ENCODE measurements at regions not wholly inside any gene's neighbourhood (a gene's known extent, or its start where the extent isn't known, plus 50 kb on each side); places are given as distances from the start of the nearest gene placed in this dataset.

- Mint-ChIP-seq H3K27ac (no peak overlapping the region), H3K4me1 (peaks cover 5% of the 10 kb centered on the region), H3K4me3 (no peak overlapping the region), H3K27me3 (ENCODE audit: low read depth) (no peaks in the 10 kb centered on the region; the same call in 1 of the 2 replicates), H3K9me3 (no peaks in the 10 kb centered on the region), H3K36me3 (no peaks in the 10 kb centered on the region)
- ChIA-PET CTCF (no interaction called here), POLR2A (no interaction called here)
- DNase-seq (ENCODE audit: low spot score) (no peak), ATAC-seq (peak; percentile 19; the same call in 1 of the 2 replicates)
- TF ChIP-seq ZNF396 (CRISPR knock-in tag; IDR thresholded peaks at IDR 0.05; ENCODE audit: borderline replicate concordance) (no peak), SMAD3 (CRISPR knock-in tag; IDR thresholded peaks at IDR 0.05; ENCODE audit: borderline replicate concordance) (no peak), CREM (CRISPR knock-in tag; IDR thresholded peaks at IDR 0.05) (no peak), RELA (CRISPR knock-in tag; IDR thresholded peaks at IDR 0.05; ENCODE audit: borderline replicate concordance) (no peak)
These were observed 306.3 kb downstream of the SOX9 start for GRCh38 chr17:72426948-72427760.

GRCh38 chr17:72427761-72428109, 306.9 kb downstream of the SOX9 start:
- POLR2A ChIA-PET: no interaction called here
- Mint-ChIP-seq H3K4me1 (peaks cover 6% of the 10 kb centered on the region), H3K27me3 (ENCODE audit: low read depth) (no peaks in the 10 kb centered on the region; the same call in 1 of the 2 replicates), H3K9me3 (no peaks in the 10 kb centered on the region), H3K4me3 (no peak overlapping the region), H3K27ac (no peak overlapping the region), H3K36me3 (no peaks in the 10 kb centered on the region)
- DNase-seq (ENCODE audit: low spot score) (no peak), ATAC-seq (no peak)
- CTCF ChIA-PET: no interaction called here
- TF ChIP-seq E2F4 (CRISPR knock-in tag; IDR thresholded peaks at IDR 0.05; ENCODE audit: borderline replicate concordance, low read depth) (no peak), ZNF416 (CRISPR knock-in tag; IDR thresholded peaks at IDR 0.05) (no peak), HMGXB4 (CRISPR knock-in tag; IDR thresholded peaks at IDR 0.05) (no peak), NR3C1 (CRISPR knock-in tag; conservative IDR thresholded peaks at IDR 0.05; ENCODE audit: low read depth) (no peak), NFYB (CRISPR knock-in tag; conservative IDR thresholded peaks at IDR 0.05; ENCODE audit: low read depth) (no peak), OVOL2 (CRISPR knock-in tag; IDR thresholded peaks at IDR 0.05; ENCODE audit: borderline replicate concordance) (no peak), FOXK1 (CRISPR knock-in tag; IDR thresholded peaks at IDR 0.05) (no peak), ESRRA (CRISPR knock-in tag; IDR thresholded peaks at IDR 0.05; ENCODE audit: borderline replicate concordance) (no peak), ZNF532 (CRISPR knock-in tag; IDR thresholded peaks at IDR 0.05; ENCODE audit: borderline replicate concordance) (no peak), ERG (CRISPR knock-in tag; IDR thresholded peaks at IDR 0.05) (no peak), ZNF281 (CRISPR knock-in tag; IDR thresholded peaks at IDR 0.05) (no peak), ZNF512 (CRISPR knock-in tag; IDR thresholded peaks at IDR 0.05; ENCODE audit: borderline replicate concordance) (no peak)

Measured in WTC11 (cell line).